ENCODE measurements at regions not wholly inside any gene's neighbourhood (a gene's known extent, or its start where the extent isn't known, plus 50 kb on each side); places are given as distances from the start of the nearest gene placed in this dataset.

GRCh38 chr3:187795207-187795960 lies 50.1 kb upstream of the BCL6 start:
- DNase-seq (ENCODE audit: low spot score in 2 of 2): no peak
- no peak for TF ChIP-seq POLR2A (IDR thresholded peaks at IDR 0.05)
- TF ChIP-seq, protein P1, sequence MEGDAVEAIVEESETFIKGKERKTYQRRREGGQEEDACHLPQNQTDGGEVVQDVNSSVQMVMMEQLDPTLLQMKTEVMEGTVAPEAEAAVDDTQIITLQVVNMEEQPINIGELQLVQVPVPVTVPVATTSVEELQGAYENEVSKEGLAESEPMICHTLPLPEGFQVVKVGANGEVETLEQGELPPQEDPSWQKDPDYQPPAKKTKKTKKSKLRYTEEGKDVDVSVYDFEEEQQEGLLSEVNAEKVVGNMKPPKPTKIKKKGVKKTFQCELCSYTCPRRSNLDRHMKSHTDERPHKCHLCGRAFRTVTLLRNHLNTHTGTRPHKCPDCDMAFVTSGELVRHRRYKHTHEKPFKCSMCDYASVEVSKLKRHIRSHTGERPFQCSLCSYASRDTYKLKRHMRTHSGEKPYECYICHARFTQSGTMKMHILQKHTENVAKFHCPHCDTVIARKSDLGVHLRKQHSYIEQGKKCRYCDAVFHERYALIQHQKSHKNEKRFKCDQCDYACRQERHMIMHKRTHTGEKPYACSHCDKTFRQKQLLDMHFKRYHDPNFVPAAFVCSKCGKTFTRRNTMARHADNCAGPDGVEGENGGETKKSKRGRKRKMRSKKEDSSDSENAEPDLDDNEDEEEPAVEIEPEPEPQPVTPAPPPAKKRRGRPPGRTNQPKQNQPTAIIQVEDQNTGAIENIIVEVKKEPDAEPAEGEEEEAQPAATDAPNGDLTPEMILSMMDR (IDR thresholded peaks at IDR 0.05): no peak
- H3K4me3 ChIP-seq (ENCODE audit: low read depth, poor library complexity, severe bottlenecking): no peak overlapping the region
- intact Hi-C loops (cut with DNase I; ENCODE audit: low total_unique reads): no loop called here
- WGBS, 2 donors: 61 to 73% methylated on average over 7 of the region's 7 CpGs

- 77 to 97% methylated on average over 1 of the region's 1 CpG for WGBS, 2 donors
- intact Hi-C loops (cut with DNase I; ENCODE audit: low total_unique reads): no loop called here
- H3K4me3 ChIP-seq (ENCODE audit: low read depth, poor library complexity, severe bottlenecking): no peak overlapping the region
- no peak for DNase-seq (ENCODE audit: low spot score in 2 of 2)
- TF ChIP-seq, protein P1 (IDR thresholded peaks at IDR 0.05): no peak
- TF ChIP-seq POLR2A (IDR thresholded peaks at IDR 0.05): no peak
Measured at GRCh38 chr3:187798126-187798525, 52.9 kb upstream of the BCL6 start.

GRCh38 chr3:187798531-187799530 lies 53.6 kb upstream of the BCL6 start:
- intact Hi-C loops (cut with DNase I; ENCODE audit: low total_unique reads): no loop called here
- DNase-seq (ENCODE audit: low spot score in 2 of 2): no peak
- WGBS, 2 donors: 92% methylated on average over 15 of the region's 15 CpGs

GRCh38 chr3:187799942-187800641 lies 54.8 kb upstream of the BCL6 start:
- DNase-seq (ENCODE audit: low spot score in 2 of 2): no peak
- intact Hi-C loops (cut with DNase I; ENCODE audit: low total_unique reads): no loop called here
- 79 to 84% methylated on average over 4 of the region's 4 CpGs for WGBS, 2 donors
- H3K4me3 ChIP-seq (ENCODE audit: low read depth, poor library complexity, severe bottlenecking): no peak overlapping the region
- TF ChIP-seq, protein P1 (IDR thresholded peaks at IDR 0.05): no peak
- TF ChIP-seq POLR2A (IDR thresholded peaks at IDR 0.05): no peak

More at GRCh38 chr3:187798531-187799530, 53.6 kb upstream of the BCL6 start:
- H3K4me3 ChIP-seq (ENCODE audit: low read depth, poor library complexity, severe bottlenecking): no peak overlapping the region
- TF ChIP-seq POLR2A (IDR thresholded peaks at IDR 0.05): no peak
- TF ChIP-seq, protein P1 (IDR thresholded peaks at IDR 0.05): no peak

GRCh38 chr3:187801152-187801551 lies 55.9 kb upstream of the BCL6 start:
- WGBS, 2 donors: 90 to 92% methylated on average over 5 of the region's 5 CpGs
- no peak for DNase-seq (ENCODE audit: low spot score in 2 of 2)
- TF ChIP-seq, protein P1 (IDR thresholded peaks at IDR 0.05): no peak
- no peak for TF ChIP-seq POLR2A (IDR thresholded peaks at IDR 0.05)
- intact Hi-C loops (cut with DNase I; ENCODE audit: low total_unique reads): no loop called here
- no peak overlapping the region for H3K4me3 ChIP-seq (ENCODE audit: low read depth, poor library complexity, severe bottlenecking)

Data from lower leg skin (tissue), 4 donors.